Tibial artery (tissue), 4 donors: ENCODE measurements at regions not wholly inside any gene's neighbourhood (a gene's known extent, or its start where the extent isn't known, plus 50 kb on each side); places are given as distances from the start of the nearest gene placed in this dataset.

Experiments
- DNase-seq, 2 donors: peaks; one replicate each; pipeline ENCODE4 v3.0.0-alpha.2; 2019
- H3K27ac ChIP-seq, 2 donors: fragments of 200-600 bp; sonication (generic) in 1 of 2; 1 replicate in 1 of 2; 2 replicates in 1 of 2; pipeline ENCODE4 v1.5.1; 2018 to 2019; ENCODE audit warnings: mild to moderate bottlenecking in 1 of 2
- H3K27me3 ChIP-seq, 2 donors: fragments of 200-600 bp; sonication (generic) in 1 of 2; one replicate each; pipeline versions ENCODE4 v1.5.1 to v1.6.0; 2016 to 2019
- H3K36me3 ChIP-seq, 3 donors: fragments of 200-600 bp; sonication (generic) in 2 of 3; one replicate each; pipeline ENCODE4 v1.5.1; 2016 to 2019; ENCODE audit warnings: mild to moderate bottlenecking in 2 of 3
- H3K4me1 ChIP-seq, 4 donors: fragments of 200-600 bp; sonication (generic) in 2 of 4; 1 replicate in 3 of 4; 2 replicates in 1 of 4; pipeline ENCODE4 v1.5.1; 2016 to 2019
- H3K4me3 ChIP-seq, 2 donors: fragments of 200-600 bp; sonication (generic) in 1 of 2; 1 replicate in 1 of 2; 2 replicates in 1 of 2; pipeline ENCODE4 v1.5.1; 2018 to 2019; ENCODE audit warnings: mild to moderate bottlenecking in 2 of 2
- H3K9me3 ChIP-seq, 3 donors: fragments of 200-600 bp; sonication (generic) in 1 of 3; one replicate each; pipeline ENCODE4 v1.5.1; 2016 to 2019
- CTCF ChIP-seq, 2 experiments: fragments of 200-600 bp in 1 of 2; fragments of 450-650 bp in 1 of 2; IDR thresholded peaks; one replicate each; pipeline ENCODE4 v1.5.1; 2017 to 2019; ENCODE audit warnings: antibody characterized with exemption in 2 of 2, mild to moderate bottlenecking in 1 of 2, moderate library complexity in 1 of 2
- intact Hi-C: fragments of 100-400 bp; cut with DNase I; formaldehyde crosslinking; loops from one replicate; pipeline ENCODE4 v1.15.0; 2023; ENCODE audit warnings: low total_unique reads

GRCh38 chr10:78283069-78283682, 249.5 kb downstream of the RPS24 start:
- no peak for TF ChIP-seq CTCF (IDR thresholded peaks at IDR 0.05)
- no peaks in the 10 kb centered on the region for H3K36me3 ChIP-seq
- no peak for DNase-seq
- no peak overlapping the region for H3K27ac ChIP-seq
- intact Hi-C loops: no loop called here
- no peak overlapping the region for H3K4me3 ChIP-seq
- H3K27me3 ChIP-seq: no peaks in the 10 kb centered on the region
- H3K9me3 ChIP-seq: no peaks in the 10 kb centered on the region
- H3K4me1 ChIP-seq: no peaks in the 10 kb centered on the region

DNA sequence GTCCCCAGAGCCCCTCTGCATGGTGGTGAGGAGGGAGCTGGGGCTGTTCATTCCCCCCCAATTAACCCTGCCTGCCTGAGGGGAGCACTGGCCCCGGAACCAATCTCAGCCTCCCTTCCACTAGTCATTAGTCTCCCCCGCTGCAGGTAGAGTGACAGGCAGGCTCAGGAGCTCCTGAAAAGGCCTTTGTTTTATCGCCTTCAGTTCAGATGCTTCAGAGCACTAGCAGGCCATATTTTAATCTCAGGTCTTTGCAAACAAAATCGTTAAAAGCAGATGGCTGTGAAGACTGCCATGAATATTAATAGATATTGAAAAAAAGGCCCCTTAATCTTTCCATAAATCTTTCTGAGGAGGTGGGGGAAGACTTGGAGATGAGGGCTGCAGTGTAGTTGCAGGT, 250.7 kb downstream of the RPS24 start:
- TF ChIP-seq CTCF (IDR thresholded peaks at IDR 0.05): no peak
- Histone ChIP-seq H3K27ac (no peak overlapping the region), H3K9me3 (no peaks in the 10 kb centered on the region), H3K4me1 (no peaks in the 10 kb centered on the region), H3K36me3 (no peaks in the 10 kb centered on the region), H3K4me3 (no peak overlapping the region), H3K27me3 (no peaks in the 10 kb centered on the region)
- intact Hi-C loops: no loop called here
- no peak for DNase-seq

GRCh38 chr10:78285226-78285625, 251.6 kb downstream of the RPS24 start:
- Histone ChIP-seq H3K27me3 (peaks cover 0 to 2% of the 10 kb centered on the region in 2 donors), H3K4me3 (no peak overlapping the region), H3K4me1 (no peaks in the 10 kb centered on the region), H3K9me3 (no peaks in the 10 kb centered on the region), H3K36me3 (no peaks in the 10 kb centered on the region), H3K27ac (no peak overlapping the region)
- TF ChIP-seq CTCF (IDR thresholded peaks at IDR 0.05): no peak
- DNase-seq: no peak
- intact Hi-C loops: no loop called here

- H3K4me1 ChIP-seq: no peaks in the 10 kb centered on the region
- intact Hi-C loops: no loop called here
- H3K4me3 ChIP-seq: no peak overlapping the region
- no peaks in the 10 kb centered on the region for H3K36me3 ChIP-seq
- H3K9me3 ChIP-seq: no peaks in the 10 kb centered on the region
- H3K27ac ChIP-seq: no peak overlapping the region
- TF ChIP-seq CTCF (IDR thresholded peaks at IDR 0.05): no peak
- H3K27me3 ChIP-seq: peaks cover 0 to 2% of the 10 kb centered on the region in 2 donors
- no peak for DNase-seq
Observed at GRCh38 chr10:78286186-78286585, 252.5 kb downstream of the RPS24 start.

GRCh38 chr10:78286668-78287067, 253.0 kb downstream of the RPS24 start:
- intact Hi-C loops: no loop called here

More at GRCh38 chr10:78286668-78287067, 253.0 kb downstream of the RPS24 start:
- Histone ChIP-seq H3K36me3 (no peaks in the 10 kb centered on the region), H3K4me1 (no peaks in the 10 kb centered on the region), H3K4me3 (no peak overlapping the region), H3K27me3 (peaks cover 0 to 2% of the 10 kb centered on the region in 2 donors), H3K27ac (no peak overlapping the region), H3K9me3 (no peaks in the 10 kb centered on the region)
- TF ChIP-seq CTCF (IDR thresholded peaks at IDR 0.05): no peak
- DNase-seq: no peak
